Pulmonary artery endothelial cell (primary cell): ENCODE measurements at regions not wholly inside any gene's neighbourhood (a gene's known extent, or its start where the extent isn't known, plus 50 kb on each side); places are given as distances from the start of the nearest gene placed in this dataset.
"Not testable (repeated sequence)": the region's sequence is repeated elsewhere in the genome, so short reads cannot be mapped to it uniquely, and the experiment has no call there.

Experiments
- DNase-seq: peaks from one replicate; pipeline ENCODE4 v3.0.0-alpha.2; 2011; ENCODE audit warnings: low read depth, low spot score

DNA sequence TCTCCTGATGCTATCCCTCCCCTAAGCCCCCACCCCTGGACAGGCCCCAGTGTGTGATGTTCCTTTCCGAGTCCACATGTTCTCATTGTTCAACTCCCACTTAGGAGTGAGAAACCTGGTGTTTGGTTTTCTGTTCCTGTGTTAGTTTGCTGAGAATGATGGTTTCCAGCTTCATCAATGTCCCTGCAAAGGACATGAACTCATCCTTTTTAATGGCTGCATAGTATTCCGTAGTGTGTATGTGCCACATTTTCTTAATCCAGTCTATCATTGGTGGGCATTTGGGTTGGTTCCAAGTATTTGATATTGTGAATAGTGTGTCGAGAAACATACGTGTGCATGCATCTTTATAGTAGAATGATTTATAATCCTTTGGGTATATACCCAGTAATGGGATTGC, 80.0 kb upstream of the SGO1 start:
- DNase-seq = not testable (repeated sequence)

DNA sequence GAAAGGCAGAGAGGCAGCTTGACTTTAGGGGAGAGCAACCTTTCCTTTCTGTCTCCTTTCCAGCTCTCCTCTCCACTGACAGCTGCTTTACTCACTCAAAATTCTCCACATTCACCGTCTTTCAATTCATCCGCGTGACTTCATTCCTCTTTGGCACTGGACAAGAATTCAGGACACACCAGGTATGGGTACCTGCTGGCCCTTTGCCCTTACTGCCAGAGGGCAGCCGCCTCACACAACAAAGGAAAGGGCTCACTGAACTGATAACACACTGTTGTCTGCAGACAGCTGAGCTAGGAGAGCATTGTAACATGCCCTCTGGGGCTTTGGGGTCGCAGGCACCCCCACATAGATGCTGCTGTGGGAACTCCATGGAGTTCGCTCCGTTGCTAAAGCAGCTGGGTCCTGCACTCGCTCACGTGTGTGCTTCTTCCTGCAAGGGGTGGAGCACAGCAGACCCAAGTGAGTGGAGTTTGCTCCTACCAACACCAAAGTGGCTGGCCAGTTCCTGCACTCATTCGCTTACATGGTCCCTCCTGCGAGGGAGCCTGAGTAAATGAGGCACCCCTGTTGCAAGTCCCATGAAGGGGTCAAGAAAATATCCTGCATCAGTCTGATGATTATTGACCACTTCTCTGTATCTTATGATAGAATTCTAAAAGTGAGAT, 79.0 kb upstream of the SGO1 start:
- DNase-seq = no peak

DNA sequence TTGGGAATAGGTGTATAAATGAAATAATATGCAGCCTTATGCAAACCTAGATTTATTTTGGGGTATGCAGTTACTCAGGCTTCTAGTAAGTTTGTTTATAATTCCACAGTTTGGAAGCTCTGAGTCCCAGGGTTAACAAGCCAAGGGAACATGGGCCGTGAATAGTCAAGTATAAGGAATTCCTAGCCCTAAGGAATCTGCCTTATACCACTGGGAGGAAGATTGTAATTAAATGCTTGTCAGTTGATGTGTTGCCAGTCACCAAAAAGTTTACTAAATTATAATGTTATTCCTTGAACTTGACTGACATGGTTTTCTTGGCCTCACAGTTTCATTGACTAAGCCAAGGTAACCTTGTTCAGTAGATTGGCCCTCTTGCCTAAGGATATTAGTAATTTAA, 72.4 kb upstream of the SGO1 start:
- no peak for DNase-seq

DNA sequence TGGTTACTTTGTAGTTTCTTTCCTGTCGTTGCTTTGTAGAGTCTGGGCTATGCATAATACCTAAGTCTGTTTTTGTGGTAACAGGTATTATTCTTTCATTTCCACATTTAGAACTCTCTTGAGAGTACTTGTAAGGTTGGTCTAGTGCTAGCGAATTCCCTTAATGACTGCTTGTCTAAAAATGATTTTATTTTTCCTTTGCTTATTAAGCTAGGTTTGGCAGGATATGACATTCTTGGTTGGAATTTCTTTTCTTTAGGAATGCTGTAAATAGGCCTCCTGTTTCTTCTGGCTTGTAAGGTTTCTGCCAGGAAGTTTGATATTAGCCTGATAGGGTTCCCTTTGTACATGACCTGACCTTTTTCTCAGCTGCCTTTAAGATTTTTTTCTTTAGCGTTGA, 70.1 kb upstream of the SGO1 start:
- DNase-seq = peak; percentile 80

DNA sequence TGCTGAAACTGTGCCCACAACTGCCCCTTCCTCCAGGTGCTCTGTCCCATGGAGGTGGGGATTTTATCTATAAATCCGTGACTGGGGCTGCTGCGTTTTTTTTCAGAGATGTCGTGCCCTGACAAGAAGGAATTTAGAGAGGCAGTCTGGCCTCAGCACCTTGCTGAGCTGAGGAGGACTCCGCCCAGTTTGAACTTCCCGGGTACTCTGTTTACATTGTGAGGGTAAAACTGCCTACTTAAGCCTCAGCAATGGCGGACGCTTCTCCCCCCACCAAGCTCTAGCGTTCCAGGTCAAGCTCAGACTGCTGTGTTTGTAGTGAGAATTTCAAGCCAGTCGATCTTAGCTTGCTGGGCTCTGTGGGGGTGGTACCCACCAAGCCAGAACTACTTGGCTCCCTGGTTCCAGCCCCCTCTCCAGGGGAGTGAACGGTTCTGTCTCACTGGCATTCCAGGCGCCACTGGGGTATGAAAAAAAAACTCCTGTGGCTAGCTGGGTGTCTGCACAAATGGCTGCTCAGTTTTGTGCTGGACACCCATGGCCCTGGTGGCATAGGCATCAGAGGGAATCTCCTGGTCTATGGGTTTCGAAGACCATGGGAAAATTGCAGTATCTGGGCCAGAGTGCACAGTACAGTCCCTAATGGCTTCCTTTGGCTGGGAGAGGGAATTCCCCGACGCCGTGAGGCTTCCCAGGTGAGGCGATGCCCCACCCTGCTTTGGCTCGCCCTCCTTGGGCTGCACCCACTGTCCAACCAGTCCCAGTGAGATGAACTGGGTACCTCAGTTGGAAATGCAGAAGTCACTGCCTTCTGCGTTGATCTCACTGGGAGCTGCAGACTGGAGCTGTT, 68.5 kb upstream of the SGO1 start:
- DNase-seq = no peak

DNA sequence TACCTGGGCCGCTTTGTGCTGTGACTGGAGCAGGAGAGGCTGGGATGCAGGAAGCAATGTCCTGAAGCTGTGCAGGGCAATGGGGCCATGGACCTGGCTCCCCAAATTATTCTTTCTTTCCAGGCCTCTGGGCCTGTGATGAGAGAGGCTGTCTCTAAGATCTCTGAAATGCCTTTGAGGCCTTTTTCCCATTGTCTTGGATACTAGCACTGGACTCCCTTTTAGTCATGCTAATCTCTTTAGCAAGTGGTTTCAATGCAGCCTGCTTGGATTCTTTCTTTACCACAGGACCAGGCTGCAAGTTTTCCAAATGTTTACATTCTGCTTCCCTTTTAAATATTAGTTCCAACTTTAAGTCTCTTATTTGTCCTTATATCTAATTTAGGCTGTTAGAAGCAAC, 64.8 kb upstream of the SGO1 start:
- DNase-seq = no peak

DNA sequence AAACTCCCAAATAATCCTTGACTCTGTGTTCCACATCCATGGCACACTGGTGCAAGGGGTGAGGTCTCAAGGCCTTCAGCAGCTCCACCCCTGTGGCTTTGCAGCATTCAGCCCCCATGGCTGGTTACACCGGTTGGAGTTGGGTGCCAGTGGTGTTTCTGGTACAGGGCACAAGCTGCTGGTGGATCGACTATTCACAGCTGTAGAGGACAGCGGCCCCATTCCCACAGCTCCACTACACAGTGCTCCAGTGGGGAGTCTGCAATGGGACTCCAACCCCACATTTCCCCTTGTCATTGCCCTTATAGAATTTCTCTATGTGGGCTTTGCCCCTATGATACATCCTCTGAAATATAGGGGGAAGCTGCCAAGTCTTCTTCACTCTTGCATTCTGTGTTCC, 64.3 kb upstream of the SGO1 start:
- DNase-seq = no peak

DNA sequence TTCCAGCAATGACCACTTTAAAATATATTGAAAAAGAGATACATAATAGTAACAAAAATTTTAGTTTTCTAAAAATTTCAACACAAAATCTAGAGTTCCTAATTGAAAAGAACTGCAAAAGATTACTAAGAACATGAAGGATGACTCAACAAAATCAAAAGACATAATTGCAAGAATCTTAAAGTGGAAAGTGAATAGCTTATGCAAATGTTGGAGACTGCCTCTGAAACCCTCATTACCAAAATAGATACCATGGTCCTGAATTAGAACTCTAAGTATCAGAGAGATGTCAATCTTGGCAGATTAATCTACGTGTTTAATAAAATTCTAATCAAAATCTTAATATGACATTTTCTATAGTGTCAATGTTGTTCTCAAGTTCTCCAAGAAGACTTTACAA, 60.7 kb upstream of the SGO1 start:
- DNase-seq = no peak

DNA sequence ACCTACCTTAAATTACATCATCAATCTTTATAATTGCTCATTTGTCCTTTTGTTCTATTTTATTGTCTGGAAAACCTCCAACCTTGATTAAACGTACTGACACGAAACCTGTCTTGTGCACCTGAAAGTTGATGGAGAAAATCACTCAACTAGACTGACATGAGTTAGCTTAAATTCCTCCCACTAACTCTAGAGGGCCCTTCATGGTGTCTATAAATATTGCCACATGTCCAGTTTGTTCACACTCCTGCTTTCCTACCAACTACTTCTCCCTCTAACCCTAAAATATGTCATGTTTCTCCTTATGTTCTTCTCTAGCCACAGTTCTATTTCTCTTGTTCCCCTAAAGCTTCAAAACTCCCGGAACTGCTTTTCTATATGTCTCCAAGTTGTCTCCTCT, 59.8 kb upstream of the SGO1 start:
- DNase-seq = no peak

DNA sequence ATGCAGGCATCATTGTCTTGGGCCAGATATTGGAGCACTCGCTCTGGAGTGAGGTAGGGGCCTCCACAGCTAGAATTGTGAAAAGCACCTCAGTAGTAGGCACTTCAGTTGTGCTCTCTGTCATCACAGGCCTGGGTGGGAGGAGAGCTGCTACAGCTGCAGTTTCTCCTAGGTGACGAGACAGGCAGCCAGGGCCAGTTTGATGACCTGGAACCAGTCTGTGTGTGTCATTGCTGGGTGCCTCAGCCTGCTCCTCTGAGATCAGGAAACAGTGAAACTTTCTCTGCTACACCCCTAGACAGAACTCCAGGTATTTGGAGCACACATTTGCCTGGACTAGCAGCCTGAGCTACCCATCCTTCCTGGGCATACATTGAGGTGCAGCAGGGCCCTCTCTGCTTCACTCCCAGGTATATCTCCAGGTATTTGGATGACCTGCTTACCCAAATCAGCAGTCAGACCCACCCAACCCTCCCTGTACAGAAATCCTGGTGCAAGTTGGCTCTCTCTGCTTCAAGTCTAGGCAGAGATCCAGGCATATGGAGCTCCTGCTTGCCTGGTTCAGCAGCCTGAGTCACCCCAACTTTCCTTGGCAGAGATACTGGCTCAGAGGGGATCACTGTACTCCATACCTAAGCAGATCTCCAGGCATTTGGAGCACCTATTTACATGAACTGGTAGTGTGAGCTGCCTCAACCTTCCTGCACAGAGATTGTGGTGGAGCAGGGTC, 54.3 kb upstream of the SGO1 start:
- DNase-seq = no peak

DNA sequence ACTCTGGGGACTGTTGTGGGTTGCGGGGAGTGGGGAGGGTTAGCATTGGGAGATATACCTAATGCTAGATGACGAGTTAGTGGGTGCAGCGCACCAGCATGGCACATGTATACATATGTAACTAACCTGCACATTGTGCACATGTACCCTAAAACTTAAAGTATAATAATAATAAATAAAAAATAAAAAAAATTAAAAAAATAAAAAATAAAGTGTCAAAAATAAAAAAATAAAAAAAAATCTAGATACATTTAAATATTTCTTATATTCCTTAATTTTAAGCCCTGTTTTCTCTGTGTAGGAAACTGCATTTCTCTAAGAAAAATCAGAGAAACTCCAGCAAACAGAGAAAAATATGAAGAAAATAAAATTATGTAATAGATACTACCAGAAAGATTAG, 52.2 kb upstream of the SGO1 start:
- DNase-seq = not testable (repeated sequence)

DNA sequence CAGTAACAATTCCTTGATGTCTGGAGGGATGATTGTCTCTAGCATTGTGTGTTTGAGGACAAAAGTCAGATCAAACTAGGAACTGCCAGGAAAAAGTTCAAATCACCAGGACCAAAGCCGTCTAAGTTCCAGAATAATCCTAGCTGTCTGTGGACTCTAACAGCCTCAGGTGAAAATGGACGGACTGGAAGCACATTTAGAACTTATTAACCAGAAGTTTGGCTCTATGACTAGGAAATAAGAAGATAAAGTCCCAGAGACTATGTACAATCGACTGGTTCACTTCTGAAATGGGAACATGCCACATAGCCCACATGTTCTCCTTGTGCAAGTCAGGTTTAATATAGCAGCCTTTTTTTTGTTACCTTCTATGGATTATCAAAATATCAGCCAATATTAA, 50.6 kb upstream of the SGO1 start:
- DNase-seq = no peak
